GM10266 (cell line): ENCODE measurements at regions not wholly inside any gene's neighbourhood (a gene's known extent, or its start where the extent isn't known, plus 50 kb on each side); places are given as distances from the start of the nearest gene placed in this dataset.
"Not testable (repeated sequence)": the region's sequence is repeated elsewhere in the genome, so short reads cannot be mapped to it uniquely, and the experiment has no call there.

Source experiments
- DNase-seq: peaks from one replicate; pipeline ENCODE4 v3.0.0; 2012; ENCODE audit errors: extremely low spot score
- TF ChIP-seq, protein P1 (sequence below): IDR thresholded peaks from 2 replicates; pipeline ENCODE4 v1.5.1; 2012; ENCODE audit warnings: mild to moderate bottlenecking, low read depth; ENCODE audit not compliant: control insufficient read depth, insufficient read depth; ENCODE audit errors: missing control alignments

DNA sequence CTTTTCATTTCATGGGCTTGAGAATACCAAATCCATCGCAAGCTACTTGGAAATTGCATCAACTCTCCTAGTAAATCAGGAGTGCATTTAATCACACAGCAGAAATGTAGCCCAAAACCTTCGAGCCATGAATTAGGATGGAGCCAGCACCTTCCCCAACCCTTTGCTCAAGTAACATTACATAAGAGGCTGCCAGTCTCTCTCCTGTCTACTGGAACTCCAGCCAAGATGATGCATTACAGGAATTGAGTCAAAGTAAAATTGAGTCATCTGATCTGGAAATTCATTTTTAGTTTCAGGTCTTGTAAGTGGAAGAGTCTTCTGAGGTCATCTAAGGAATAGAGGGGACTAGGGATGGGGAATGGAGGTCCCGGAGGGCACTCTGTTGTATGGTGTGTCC, 69.7 kb upstream of the FHIP2A start:
- no peak for DNase-seq
- TF ChIP-seq, protein P1, sequence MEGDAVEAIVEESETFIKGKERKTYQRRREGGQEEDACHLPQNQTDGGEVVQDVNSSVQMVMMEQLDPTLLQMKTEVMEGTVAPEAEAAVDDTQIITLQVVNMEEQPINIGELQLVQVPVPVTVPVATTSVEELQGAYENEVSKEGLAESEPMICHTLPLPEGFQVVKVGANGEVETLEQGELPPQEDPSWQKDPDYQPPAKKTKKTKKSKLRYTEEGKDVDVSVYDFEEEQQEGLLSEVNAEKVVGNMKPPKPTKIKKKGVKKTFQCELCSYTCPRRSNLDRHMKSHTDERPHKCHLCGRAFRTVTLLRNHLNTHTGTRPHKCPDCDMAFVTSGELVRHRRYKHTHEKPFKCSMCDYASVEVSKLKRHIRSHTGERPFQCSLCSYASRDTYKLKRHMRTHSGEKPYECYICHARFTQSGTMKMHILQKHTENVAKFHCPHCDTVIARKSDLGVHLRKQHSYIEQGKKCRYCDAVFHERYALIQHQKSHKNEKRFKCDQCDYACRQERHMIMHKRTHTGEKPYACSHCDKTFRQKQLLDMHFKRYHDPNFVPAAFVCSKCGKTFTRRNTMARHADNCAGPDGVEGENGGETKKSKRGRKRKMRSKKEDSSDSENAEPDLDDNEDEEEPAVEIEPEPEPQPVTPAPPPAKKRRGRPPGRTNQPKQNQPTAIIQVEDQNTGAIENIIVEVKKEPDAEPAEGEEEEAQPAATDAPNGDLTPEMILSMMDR: no peak

DNA sequence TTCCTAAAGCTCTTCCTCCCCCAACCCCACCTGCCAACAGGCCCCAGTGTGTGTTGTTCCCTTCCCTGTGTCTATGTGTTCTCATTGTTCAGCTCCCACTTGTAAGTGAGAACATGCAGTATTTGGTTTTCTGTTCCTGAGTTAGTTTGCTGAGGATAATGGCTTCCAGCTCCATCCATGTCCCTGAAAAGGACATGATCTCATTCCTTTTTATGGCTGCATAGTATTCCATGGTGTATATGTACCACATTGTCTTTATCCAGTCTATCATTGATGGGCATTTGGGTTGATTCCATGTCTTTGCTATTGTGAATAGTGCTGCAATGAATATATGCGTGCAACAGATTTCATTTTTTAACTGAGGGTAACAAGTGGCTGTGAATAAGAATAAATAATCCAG, 69.0 kb upstream of the FHIP2A start:
- DNase-seq: not testable (repeated sequence)

DNA sequence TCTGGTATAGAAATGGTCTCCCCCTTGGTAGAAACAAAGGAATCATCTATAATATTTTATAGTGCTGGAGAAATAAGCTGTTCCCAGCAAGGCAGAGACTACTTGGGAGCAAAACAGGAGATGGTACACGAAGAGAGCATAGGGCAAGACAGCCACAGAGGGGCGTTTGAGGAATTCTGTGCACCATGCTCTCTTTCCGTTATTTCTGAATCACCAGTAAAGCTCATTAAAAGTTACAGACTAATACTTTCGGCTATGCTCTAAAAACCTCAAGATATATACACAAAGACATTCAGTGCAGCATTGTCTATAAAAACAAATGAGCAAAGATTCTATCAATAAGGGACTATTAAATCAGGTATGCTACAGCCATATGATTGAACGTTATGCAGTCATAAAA, 68.5 kb upstream of the FHIP2A start:
- no peak for DNase-seq
- TF ChIP-seq, protein P1: no peak

DNA sequence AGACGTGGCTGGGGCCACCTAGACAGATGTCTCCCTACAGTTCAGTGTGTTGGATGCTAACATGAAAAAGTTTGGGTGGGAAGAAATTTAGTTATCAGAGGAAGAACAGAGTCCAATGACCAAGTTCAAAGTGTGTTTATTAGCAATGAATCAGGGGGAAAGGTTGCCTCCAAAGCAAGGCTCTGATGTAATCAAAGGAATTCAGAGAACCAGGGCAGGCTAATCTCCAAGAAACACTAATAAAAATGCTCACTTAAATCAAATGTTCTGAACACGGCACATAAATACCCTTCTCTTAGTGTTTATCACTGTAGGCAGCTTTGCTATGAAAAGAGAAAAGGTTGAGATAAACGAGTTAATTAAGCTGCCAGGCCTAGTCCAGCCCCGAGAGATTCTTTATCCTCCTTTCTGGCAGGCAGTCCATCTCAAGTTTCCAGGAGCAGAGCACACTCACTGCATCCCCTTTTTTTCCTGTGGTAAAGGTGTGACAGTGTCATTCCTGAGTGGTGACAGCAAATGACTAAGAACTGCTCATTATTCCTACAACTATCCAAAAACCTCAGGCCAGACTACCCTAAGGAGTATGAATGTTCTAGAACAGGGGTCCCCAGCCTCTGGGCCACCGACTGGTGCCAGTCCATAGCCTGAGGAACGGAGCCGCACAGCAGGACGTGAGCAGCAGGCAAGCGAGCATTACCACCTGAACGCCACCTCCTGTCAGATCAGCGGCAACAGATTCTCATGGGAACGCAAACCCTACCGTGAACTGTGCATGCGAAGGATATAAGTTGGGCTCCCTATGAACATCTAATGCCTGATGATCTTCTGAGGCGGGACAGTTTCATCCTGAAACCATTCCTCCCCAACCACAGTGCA, 66.9 kb upstream of the FHIP2A start:
- no peak for DNase-seq
- TF ChIP-seq, protein P1: no peak

DNA sequence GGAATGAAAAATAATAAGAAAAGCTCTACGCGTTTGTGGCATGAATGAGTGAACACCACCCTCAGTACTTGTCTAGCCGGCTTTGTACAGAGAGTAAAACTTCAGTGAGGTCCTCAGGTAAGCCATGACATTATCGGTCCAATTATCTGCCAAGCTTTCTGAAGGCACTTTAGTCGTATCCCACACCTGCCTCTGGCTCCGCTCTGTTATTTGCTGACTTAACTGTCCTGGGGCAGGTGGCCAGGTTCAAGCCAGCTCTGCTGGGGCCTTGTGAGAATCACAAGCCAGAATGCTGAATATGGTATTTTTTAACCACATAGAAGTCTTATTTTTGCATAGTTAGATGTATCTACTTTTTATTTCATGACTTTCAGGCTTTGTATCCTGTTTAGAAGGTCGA, 66.0 kb upstream of the FHIP2A start:
- no peak for DNase-seq
- TF ChIP-seq, protein P1: no peak

DNA sequence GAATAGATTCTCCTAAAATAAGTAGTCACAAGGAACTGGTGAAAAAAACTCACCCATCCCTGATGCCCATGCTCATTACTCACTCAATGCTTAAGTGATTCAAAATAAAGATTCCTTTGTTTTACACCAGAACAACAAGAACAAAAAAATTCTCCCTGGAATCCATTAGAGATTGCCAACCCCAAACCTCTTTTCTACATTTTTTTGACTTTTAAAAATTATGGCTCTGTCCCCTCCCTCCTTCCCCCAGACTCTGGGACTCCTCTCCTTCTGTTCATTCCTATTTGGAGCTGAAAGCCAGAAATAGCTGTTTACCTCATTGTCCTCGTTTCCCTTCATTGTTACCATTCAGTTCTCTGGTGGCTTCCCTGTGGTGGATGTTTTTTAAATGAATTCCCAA, 63.2 kb upstream of the FHIP2A start:
- TF ChIP-seq, protein P1: no peak
- no peak for DNase-seq

DNA sequence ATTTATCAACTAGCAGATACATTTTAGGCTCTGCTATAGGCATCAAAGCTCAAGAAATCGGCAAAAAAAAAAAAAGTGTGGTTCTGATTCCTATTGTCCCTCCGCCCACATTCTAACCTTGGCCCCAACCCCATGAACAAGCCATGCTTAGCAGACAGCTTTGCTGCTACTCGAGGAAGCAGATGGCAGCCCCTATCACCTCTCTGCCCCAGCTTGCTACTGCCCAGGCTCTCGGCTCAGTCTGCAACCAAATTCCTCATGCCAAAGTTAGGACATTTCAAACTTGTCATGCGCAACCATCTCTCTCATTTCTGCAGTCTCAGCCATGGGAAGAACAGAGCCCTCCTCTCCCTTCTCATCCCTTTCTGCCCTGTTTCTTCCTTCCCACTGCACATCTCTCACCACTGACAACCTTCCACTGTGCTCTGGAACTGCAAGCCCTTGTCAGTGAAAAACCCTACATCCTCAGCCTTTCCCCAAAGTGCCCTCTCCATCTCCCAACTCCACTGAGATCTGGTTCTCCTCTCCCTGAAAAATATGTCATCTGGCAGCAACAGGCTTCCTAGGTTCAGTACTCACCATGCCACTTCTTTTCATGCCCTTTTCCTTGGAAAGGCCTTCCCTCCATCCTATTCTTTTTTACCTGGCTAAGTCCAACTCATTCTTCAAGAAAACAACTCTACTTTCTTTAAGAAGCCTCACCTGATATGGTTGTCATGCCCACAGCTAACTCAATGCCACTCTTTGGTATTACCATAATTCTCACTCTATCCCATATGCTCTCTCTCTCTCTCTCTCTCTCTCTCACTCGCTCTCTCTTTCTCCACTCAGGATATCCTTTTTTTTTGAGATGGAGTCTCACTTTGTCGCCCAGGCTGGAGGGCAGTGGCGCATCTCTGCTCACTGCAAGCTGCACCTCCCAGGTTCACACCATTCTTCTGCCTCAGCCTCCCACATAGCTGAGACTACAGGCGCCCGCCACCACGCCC, 60.1 kb upstream of the FHIP2A start:
- DNase-seq: no peak
- TF ChIP-seq, protein P1: no peak
